Mesendoderm (in vitro differentiated cells): ENCODE measurements at regions not wholly inside any gene's neighbourhood (a gene's known extent, or its start where the extent isn't known, plus 50 kb on each side); places are given as distances from the start of the nearest gene placed in this dataset.

ENCODE experiments used
- DNase-seq: peaks from one replicate; pipeline ENCODE4 v3.0.0; 2013
- H2AK5ac ChIP-seq: 2 replicates; pipeline ENCODE4 v1.6.1; 2013; ENCODE audit warnings: low read length, inconsistent platforms
- H2BK120ac ChIP-seq: 2 replicates; pipeline ENCODE4 v1.6.1; 2013; ENCODE audit warnings: low read depth, mild to moderate bottlenecking, low read length, moderate library complexity, mixed read lengths
- H2BK15ac ChIP-seq: replicated peaks from 2 replicates; pipeline ENCODE4 v1.6.1; 2013; ENCODE audit warnings: low read depth, mild to moderate bottlenecking, moderate library complexity
- H2BK5ac ChIP-seq: 2 replicates; pipeline ENCODE4 v1.6.1; 2013; ENCODE audit warnings: low read length, inconsistent platforms
- H3K18ac ChIP-seq: 2 replicates; pipeline ENCODE4 v1.6.1; 2013; ENCODE audit warnings: mild to moderate bottlenecking, low read length, mixed read lengths
- H3K23ac ChIP-seq: one replicate; pipeline ENCODE4 v1.6.1; 2013; ENCODE audit warnings: low read length
- H3K27ac ChIP-seq: 2 replicates; pipeline ENCODE4 v1.5.1; 2013; ENCODE audit warnings: low read depth, mild to moderate bottlenecking, inconsistent platforms, low read length, moderate library complexity
- H3K27me3 ChIP-seq: 2 replicates; pipeline ENCODE4 v1.6.1; 2013; ENCODE audit warnings: low read length, control low read depth, mild to moderate bottlenecking, inconsistent platforms; ENCODE audit not compliant: insufficient read depth, poor library complexity
- H3K36me3 ChIP-seq: 2 replicates; pipeline ENCODE4 v1.6.1; 2013; ENCODE audit warnings: low read length, inconsistent platforms; ENCODE audit not compliant: control insufficient read depth, insufficient read depth
- H3K4ac ChIP-seq: one replicate; pipeline ENCODE4 v1.6.1; 2013; ENCODE audit warnings: low read depth, mild to moderate bottlenecking, low read length, moderate library complexity
- H3K4me1 ChIP-seq: 2 replicates; pipeline ENCODE4 v1.6.1; 2013; ENCODE audit warnings: low read depth, low read length, inconsistent platforms; ENCODE audit not compliant: control insufficient read depth
- H3K4me2 ChIP-seq: 2 replicates; pipeline ENCODE4 v1.6.1; 2013; ENCODE audit warnings: low read length
- H3K4me3 ChIP-seq: 2 replicates; pipeline ENCODE4 v1.5.1; 2013; ENCODE audit warnings: mild to moderate bottlenecking, low read length
- H3K56ac ChIP-seq: one replicate; pipeline ENCODE4 v1.6.1; 2013; ENCODE audit warnings: low read length
- H3K79me1 ChIP-seq: 2 replicates; pipeline ENCODE4 v1.6.1; 2013; ENCODE audit warnings: low read length, inconsistent platforms
- H3K79me2 ChIP-seq: 2 replicates; pipeline ENCODE4 v1.6.1; 2013; ENCODE audit warnings: mild to moderate bottlenecking, low read length; ENCODE audit not compliant: control insufficient read depth, insufficient read depth
- H3K9ac ChIP-seq: 2 replicates; pipeline ENCODE4 v1.6.1; 2013; ENCODE audit warnings: low read length, inconsistent platforms
- H4K5ac ChIP-seq: one replicate; pipeline ENCODE4 v1.6.1; 2013; ENCODE audit warnings: low read length
- H4K8ac ChIP-seq: one replicate; pipeline ENCODE4 v1.6.1; 2013; ENCODE audit warnings: low read depth, mild to moderate bottlenecking, control low read depth, low read length, moderate library complexity
- WGBS: extraction: QIAGEN DNeasy Blood & Tissue Kit; methylation state at CpG from one replicate; pipeline ENCODE4 v1.1.7; 2013; ENCODE audit warnings: low lambda C conversion rate, missing lambda C conversion rate; ENCODE audit not compliant: insufficient coverage; ENCODE audit errors: extremely low coverage; 5-methylcytosine and 5-hydroxymethylcytosine counted together

GRCh38 chr6:159499034-159499433 is 194.0 kb downstream of the SOD2 start:
- no peak overlapping the region for H2AK5ac ChIP-seq
- no peak overlapping the region for H3K4me3 ChIP-seq
- H3K23ac ChIP-seq = no peak overlapping the region
- no peaks in the 10 kb centered on the region for H3K4me1 ChIP-seq
- H3K4ac ChIP-seq = no peak overlapping the region
- no peak overlapping the region for H3K4me2 ChIP-seq
- H3K36me3 ChIP-seq = no peaks in the 10 kb centered on the region
- no peak overlapping the region for H3K27ac ChIP-seq
- no peak overlapping the region for H3K9ac ChIP-seq
- no peak for DNase-seq
- H3K56ac ChIP-seq = no peak overlapping the region
- no peak overlapping the region for H4K8ac ChIP-seq
- H2BK5ac ChIP-seq = no peak overlapping the region
- H4K5ac ChIP-seq = no peak overlapping the region
- WGBS = no CpG with 5 or more reads among the region's 3 CpGs
- no peak overlapping the region for H2BK120ac ChIP-seq
- no peaks in the 10 kb centered on the region for H3K79me1 ChIP-seq
- no peaks in the 10 kb centered on the region for H3K79me2 ChIP-seq
- no peaks in the 10 kb centered on the region for H3K27me3 ChIP-seq
- H3K18ac ChIP-seq = no peak overlapping the region
- H2BK15ac ChIP-seq = no peak overlapping the region

GRCh38 chr6:159494586-159494972 is 198.5 kb downstream of the SOD2 start:
- no peak overlapping the region for H3K4ac ChIP-seq
- no peaks in the 10 kb centered on the region for H3K27me3 ChIP-seq
- WGBS = no CpG with 5 or more reads among the region's 5 CpGs
- H3K79me2 ChIP-seq = no peaks in the 10 kb centered on the region
- no peak overlapping the region for H3K9ac ChIP-seq
- no peak for DNase-seq
- no peaks in the 10 kb centered on the region for H3K36me3 ChIP-seq
- H3K4me3 ChIP-seq = no peak overlapping the region
- H3K56ac ChIP-seq = no peak overlapping the region
- no peak overlapping the region for H3K4me2 ChIP-seq
- H4K8ac ChIP-seq = no peak overlapping the region
- no peak overlapping the region for H4K5ac ChIP-seq
- no peak overlapping the region for H2AK5ac ChIP-seq
- H3K27ac ChIP-seq = no peak overlapping the region
- no peaks in the 10 kb centered on the region for H3K4me1 ChIP-seq
- H3K18ac ChIP-seq = no peak overlapping the region
- no peak overlapping the region for H3K23ac ChIP-seq
- no peak overlapping the region for H2BK5ac ChIP-seq
- H2BK120ac ChIP-seq = no peak overlapping the region
- no peak overlapping the region for H2BK15ac ChIP-seq
- no peaks in the 10 kb centered on the region for H3K79me1 ChIP-seq

DNA sequence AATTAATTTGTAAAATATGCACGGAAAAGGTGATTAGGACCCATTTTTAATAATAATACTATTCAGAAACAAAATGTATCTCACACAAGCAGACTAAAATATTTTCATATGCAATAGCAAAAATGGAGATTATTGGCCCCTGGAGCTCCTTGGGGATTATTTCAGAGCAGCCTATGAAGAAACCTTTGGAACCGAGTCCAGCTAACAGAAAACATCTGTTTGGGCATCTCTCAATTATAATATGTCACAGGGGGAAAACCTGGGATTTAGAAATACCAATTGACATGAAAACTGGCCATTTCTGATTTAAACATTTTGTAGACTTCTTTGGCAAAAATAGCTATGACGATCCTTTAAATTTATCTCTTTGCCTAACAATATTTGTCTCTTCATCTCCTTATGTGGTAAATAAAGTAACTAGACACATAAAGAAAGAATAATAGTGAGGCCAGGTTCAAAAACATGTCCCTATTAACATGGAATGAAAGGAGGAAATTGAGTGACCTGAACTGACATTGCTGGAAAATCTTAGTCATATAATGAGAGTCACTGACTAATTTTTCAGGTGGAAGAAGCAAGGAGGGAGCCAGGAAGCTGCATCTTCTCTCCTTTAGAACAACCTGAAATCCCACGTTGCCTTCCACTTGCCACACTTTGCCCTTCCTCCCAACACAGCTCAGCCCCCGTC is 199.0 kb downstream of the SOD2 start:
- H3K18ac ChIP-seq = no peak overlapping the region
- H2BK5ac ChIP-seq = no peak overlapping the region
- H2BK120ac ChIP-seq = no peak overlapping the region
- no peak overlapping the region for H3K23ac ChIP-seq
- no peaks in the 10 kb centered on the region for H3K79me1 ChIP-seq
- no peak overlapping the region for H3K4me2 ChIP-seq
- H3K4me1 ChIP-seq = no peaks in the 10 kb centered on the region
- H3K4ac ChIP-seq = no peak overlapping the region
- H2BK15ac ChIP-seq = no peak overlapping the region
- no peak overlapping the region for H4K8ac ChIP-seq
- WGBS = no CpG with 5 or more reads among the region's 5 CpGs
- no peaks in the 10 kb centered on the region for H3K27me3 ChIP-seq
- no peak overlapping the region for H4K5ac ChIP-seq
- H3K9ac ChIP-seq = no peak overlapping the region
- no peaks in the 10 kb centered on the region for H3K79me2 ChIP-seq
- DNase-seq = no peak
- H3K4me3 ChIP-seq = no peak overlapping the region
- H3K27ac ChIP-seq = no peak overlapping the region
- no peak overlapping the region for H3K56ac ChIP-seq
- no peak overlapping the region for H2AK5ac ChIP-seq
- no peaks in the 10 kb centered on the region for H3K36me3 ChIP-seq

- no peaks in the 10 kb centered on the region for H3K36me3 ChIP-seq
Measured at GRCh38 chr6:159493231-159493897, 199.7 kb downstream of the SOD2 start.

GRCh38 chr6:159490298-159490937 is 202.6 kb downstream of the SOD2 start:
- Histone ChIP-seq H3K9ac (no peak overlapping the region), H3K36me3 (no peaks in the 10 kb centered on the region), H3K4ac (no peak overlapping the region), H3K79me2 (no peaks in the 10 kb centered on the region), H3K79me1 (no peaks in the 10 kb centered on the region), H3K18ac (no peak overlapping the region), H2AK5ac (no peak overlapping the region), H3K4me2 (no peak overlapping the region), H2BK15ac (no peak overlapping the region), H4K5ac (no peak overlapping the region), H3K4me3 (no peak overlapping the region), H3K4me1 (no peaks in the 10 kb centered on the region), H2BK120ac (no peak overlapping the region), H3K27me3 (no peaks in the 10 kb centered on the region), H2BK5ac (no peak overlapping the region), H3K27ac (no peak overlapping the region), H3K23ac (no peak overlapping the region), H4K8ac (no peak overlapping the region), H3K56ac (no peak overlapping the region)
- WGBS = no CpG with 5 or more reads among the region's 6 CpGs
- DNase-seq = no peak

More at GRCh38 chr6:159493231-159493897, 199.7 kb downstream of the SOD2 start:
- Histone ChIP-seq H3K56ac (no peak overlapping the region), H2BK120ac (no peak overlapping the region), H2AK5ac (no peak overlapping the region), H4K5ac (no peak overlapping the region), H3K4ac (no peak overlapping the region), H4K8ac (no peak overlapping the region), H3K27me3 (no peaks in the 10 kb centered on the region), H2BK15ac (no peak overlapping the region), H3K18ac (no peak overlapping the region), H3K4me2 (no peak overlapping the region), H3K23ac (no peak overlapping the region), H2BK5ac (no peak overlapping the region), H3K79me2 (no peaks in the 10 kb centered on the region), H3K9ac (no peak overlapping the region), H3K4me3 (no peak overlapping the region), H3K79me1 (no peaks in the 10 kb centered on the region), H3K27ac (no peak overlapping the region), H3K4me1 (no peaks in the 10 kb centered on the region)
- DNase-seq = no peak
- no CpG with 5 or more reads among the region's 15 CpGs for WGBS
